H9 (cell line): ENCODE measurements at regions not wholly inside any gene's neighbourhood (a gene's known extent, or its start where the extent isn't known, plus 50 kb on each side); places are given as distances from the start of the nearest gene placed in this dataset.

Experiments
- DNase-seq: peaks from one replicate; pipeline ENCODE4 v3.0.0-alpha.2; 2017
- H2AFZ ChIP-seq: one replicate; pipeline ENCODE4 v1.6.1; 2013; ENCODE audit warnings: mild to moderate bottlenecking, low read length, control low read depth, moderate library complexity
- H2AK5ac ChIP-seq: 2 replicates; pipeline ENCODE4 v1.6.1; 2013; ENCODE audit warnings: low read length, control low read depth, mixed read lengths; ENCODE audit not compliant: insufficient read length
- H2BK120ac ChIP-seq: one replicate; pipeline ENCODE4 v1.6.1; 2013; ENCODE audit warnings: low read depth, mild to moderate bottlenecking, low read length, control low read depth, inconsistent platforms; ENCODE audit not compliant: poor library complexity, severe bottlenecking
- H2BK12ac ChIP-seq: 2 replicates; pipeline ENCODE4 v1.6.1; 2013; ENCODE audit warnings: low read length, control low read depth, mixed read lengths, low read depth; ENCODE audit not compliant: insufficient read length
- H2BK15ac ChIP-seq: 2 replicates; pipeline ENCODE4 v1.6.1; 2013; ENCODE audit warnings: low read depth, low read length, control low read depth
- H2BK20ac ChIP-seq: one replicate; pipeline ENCODE4 v1.6.1; 2013; ENCODE audit warnings: low read depth, mild to moderate bottlenecking, low read length, control low read depth, inconsistent platforms; ENCODE audit not compliant: poor library complexity, severe bottlenecking
- H2BK5ac ChIP-seq: 2 replicates; pipeline ENCODE4 v1.6.1; 2013; ENCODE audit warnings: low read length, control low read depth, mixed read lengths; ENCODE audit not compliant: insufficient read length
- H3K14ac ChIP-seq: 2 replicates; pipeline ENCODE4 v1.6.1; 2013; ENCODE audit warnings: low read length, control low read depth; ENCODE audit not compliant: insufficient read depth
- H3K18ac ChIP-seq: 2 replicates; pipeline ENCODE4 v1.6.1; 2013; ENCODE audit warnings: low read depth, mild to moderate bottlenecking, mixed read lengths, low read length, control low read depth; ENCODE audit not compliant: insufficient read length
- H3K23ac ChIP-seq: 2 replicates; pipeline ENCODE4 v1.6.1; 2013; ENCODE audit warnings: low read length, control low read depth, mixed read lengths, low read depth; ENCODE audit not compliant: insufficient read length
- H3K23me2 ChIP-seq: 2 replicates; pipeline ENCODE4 v1.6.1; 2013; ENCODE audit warnings: low read depth, mild to moderate bottlenecking, mixed read lengths, low read length, control low read depth; ENCODE audit not compliant: insufficient read length, poor library complexity, severe bottlenecking
- H3K27ac ChIP-seq: 2 replicates; pipeline ENCODE4 v1.5.1; 2013; ENCODE audit warnings: low read length, control low read depth, mixed read lengths, low read depth; ENCODE audit not compliant: insufficient read length
- H3K27me3 ChIP-seq: 2 replicates; pipeline ENCODE4 v1.6.1; 2013; ENCODE audit warnings: low read length, control low read depth, inconsistent platforms; ENCODE audit not compliant: insufficient read depth
- H3K4ac ChIP-seq: 2 replicates; pipeline ENCODE4 v1.6.1; 2013; ENCODE audit warnings: low read depth, mild to moderate bottlenecking, control low read depth, inconsistent platforms, low read length, moderate library complexity
- H3K4me1 ChIP-seq: 2 replicates; pipeline ENCODE4 v1.6.1; 2013; ENCODE audit warnings: low read length, control low read depth, inconsistent platforms; ENCODE audit not compliant: insufficient read depth
- H3K4me2 ChIP-seq: 2 replicates; pipeline ENCODE4 v1.6.1; 2013; ENCODE audit warnings: low read length, control low read depth, mixed read lengths; ENCODE audit not compliant: insufficient read length, insufficient read depth
- H3K56ac ChIP-seq: 2 replicates; pipeline ENCODE4 v1.6.1; 2013; ENCODE audit warnings: low read depth, mild to moderate bottlenecking, mixed read lengths, low read length, control low read depth; ENCODE audit not compliant: insufficient read length
- H3K79me1 ChIP-seq: 2 replicates; pipeline ENCODE4 v1.6.1; 2013; ENCODE audit warnings: low read depth, mild to moderate bottlenecking, moderate library complexity, low read length, control low read depth, inconsistent platforms; ENCODE audit not compliant: insufficient read depth, poor library complexity, severe bottlenecking
- H3K79me2 ChIP-seq: 2 replicates; pipeline ENCODE4 v1.6.1; 2013; ENCODE audit warnings: low read length, control low read depth, inconsistent platforms; ENCODE audit not compliant: insufficient read depth
- H3K9ac ChIP-seq: 2 replicates; pipeline ENCODE4 v1.6.1; 2013; ENCODE audit warnings: low read length, control low read depth, mixed read lengths; ENCODE audit not compliant: insufficient read length; ENCODE audit errors: extremely low read depth
- H3K9me3 ChIP-seq: one replicate; pipeline ENCODE4 v1.6.1; 2013; ENCODE audit warnings: low read depth, low read length, inconsistent platforms; ENCODE audit not compliant: control insufficient read depth
- H3T11ph ChIP-seq: one replicate; pipeline ENCODE4 v1.6.1; 2013; ENCODE audit warnings: mild to moderate bottlenecking, low read length, control low read depth, inconsistent platforms
- H4K20me1 ChIP-seq: one replicate; pipeline ENCODE4 v1.6.1; 2013; ENCODE audit not compliant: control insufficient read depth, insufficient read length, insufficient read depth
- H4K5ac ChIP-seq: 2 replicates; pipeline ENCODE4 v1.6.1; 2013; ENCODE audit warnings: low read depth, mild to moderate bottlenecking, mixed read lengths, low read length, control low read depth; ENCODE audit not compliant: insufficient read length
- H4K8ac ChIP-seq: replicated peaks from 2 replicates; pipeline ENCODE4 v1.6.1; 2013; ENCODE audit warnings: low read length, control low read depth, mixed read lengths, low read depth; ENCODE audit not compliant: insufficient read length
- H4K91ac ChIP-seq: 2 replicates; pipeline ENCODE4 v1.6.1; 2013; ENCODE audit warnings: low read depth, mild to moderate bottlenecking, moderate library complexity, mixed read lengths, low read length, control low read depth; ENCODE audit not compliant: insufficient read length
- H3K27ac Mint-ChIP-seq, 3 experiments: 2 replicates in 2 of 3; 3 replicates in 1 of 3; pipeline ENCODE4 v1.8.0; 2020 to 2021; ENCODE audit warnings: mixed read lengths in 3 of 3, mild to moderate bottlenecking in 1 of 3, moderate library complexity in 1 of 3
- H3K27me3 Mint-ChIP-seq: 2 replicates; pipeline ENCODE4 v1.8.0; 2021; ENCODE audit warnings: low read depth, mild to moderate bottlenecking, moderate library complexity, mixed read lengths
- H3K36me3 Mint-ChIP-seq, 3 experiments: 2 replicates in 2 of 3; 3 replicates in 1 of 3; pipeline ENCODE4 v1.8.0; 2020 to 2021; ENCODE audit warnings: low read depth in 3 of 3, mixed read lengths in 3 of 3; ENCODE audit not compliant: insufficient read depth in 1 of 3
- H3K4me1 Mint-ChIP-seq, 2 experiments: 2 replicates each; pipeline ENCODE4 v1.8.0; 2020; ENCODE audit warnings: mixed read lengths in 2 of 2
- H3K4me3 Mint-ChIP-seq, 2 experiments: 2 replicates in 1 of 2; 3 replicates in 1 of 2; pipeline ENCODE4 v1.8.0; 2020 to 2021; ENCODE audit warnings: mild to moderate bottlenecking in 2 of 2, mixed read lengths in 2 of 2, moderate library complexity in 1 of 2
- H3K9me3 Mint-ChIP-seq, 2 experiments: 2 replicates in 1 of 2; 3 replicates in 1 of 2; pipeline ENCODE4 v1.8.0; 2020; ENCODE audit warnings: mild to moderate bottlenecking in 2 of 2, mixed read lengths in 2 of 2, moderate library complexity in 1 of 2
- CTCF ChIP-seq: fragments of 200-600 bp; sonication (generic); conservative IDR thresholded peaks from 3 replicates; pipeline ENCODE4 v1.8.0; 2021; ENCODE audit warnings: antibody characterized with exemption, mild to moderate bottlenecking
- WGBS: extraction: QIAGEN DNeasy Blood & Tissue Kit; methylation state at CpG from one replicate; pipeline ENCODE4 v1.1.7; 2013; ENCODE audit warnings: missing lambda C conversion rate, low lambda C conversion rate, mixed read lengths; ENCODE audit not compliant: insufficient read length; ENCODE audit errors: extremely low coverage; 5-methylcytosine and 5-hydroxymethylcytosine counted together

GRCh38 chr16:52690468-52690867 lies 143.5 kb upstream of the TOX3 start:
- no peak overlapping the region for H4K91ac ChIP-seq
- no peaks in the 10 kb centered on the region for H3K23me2 ChIP-seq
- no peak overlapping the region for H2BK5ac ChIP-seq
- H3K23ac ChIP-seq, result no peak overlapping the region
- no peak overlapping the region for H3K27ac ChIP-seq
- Mint-ChIP-seq H3K27ac (no peak overlapping the region), H3K27me3 (no peaks in the 10 kb centered on the region), H3K9me3 (peaks cover 19 to 24% of the 10 kb centered on the region in 2 experiments), H3K4me3 (no peak overlapping the region), H3K4me1 (no peaks in the 10 kb centered on the region), H3K36me3 (peaks cover 10 to 28% (median 15%) of the 10 kb centered on the region in 3 experiments)
- H2AFZ ChIP-seq, result no peak overlapping the region
- no peak overlapping the region for H3K56ac ChIP-seq
- WGBS, result no CpG with 5 or more reads among the region's 1 CpG
- H3K9ac ChIP-seq, result no peak overlapping the region
- no peak overlapping the region for H2BK12ac ChIP-seq
- H2BK20ac ChIP-seq, result no peak overlapping the region
- no peaks in the 10 kb centered on the region for H3K79me1 ChIP-seq
- TF ChIP-seq CTCF, result no peak
- no peak overlapping the region for H2AK5ac ChIP-seq
- H3K4me2 ChIP-seq, result no peak overlapping the region
- H4K5ac ChIP-seq, result no peak overlapping the region
- H3K4me1 ChIP-seq, result no peaks in the 10 kb centered on the region
- no peak overlapping the region for H3T11ph ChIP-seq
- H2BK120ac ChIP-seq, result no peak overlapping the region
- H3K18ac ChIP-seq, result no peak overlapping the region
- no peaks in the 10 kb centered on the region for H3K79me2 ChIP-seq
- H3K27me3 ChIP-seq, result no peaks in the 10 kb centered on the region
- DNase-seq, result no peak
- no peaks in the 10 kb centered on the region for H3K9me3 ChIP-seq
- no peak overlapping the region for H4K8ac ChIP-seq
- H2BK15ac ChIP-seq, result no peak overlapping the region
- H3K14ac ChIP-seq, result no peak overlapping the region
- H4K20me1 ChIP-seq, result no peaks in the 10 kb centered on the region
- no peak overlapping the region for H3K4ac ChIP-seq
